ENCODE measurements at regions not wholly inside any gene's neighbourhood (a gene's known extent, or its start where the extent isn't known, plus 50 kb on each side); places are given as distances from the start of the nearest gene placed in this dataset.

DNA sequence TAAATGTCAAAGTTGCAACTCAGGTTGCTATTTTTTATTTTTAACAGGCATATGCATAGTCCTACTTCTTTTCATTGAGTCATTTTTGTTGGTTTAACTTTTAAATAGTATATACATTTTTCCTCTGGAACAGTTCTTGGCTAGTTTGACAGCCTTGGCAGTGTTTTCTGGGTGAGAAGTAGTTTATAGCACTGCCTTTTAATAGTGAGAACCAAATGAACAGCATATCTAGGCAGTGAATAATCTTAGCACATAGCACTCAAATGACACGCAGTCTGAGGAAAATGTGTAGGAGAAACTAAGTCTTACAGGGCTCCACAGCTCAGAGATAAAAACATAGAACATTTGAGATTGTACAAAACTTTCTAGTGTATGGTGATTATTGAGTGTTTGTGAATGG lies 265.5 kb upstream of the POT1 start (continued):
- TF ChIP-seq, protein P1, sequence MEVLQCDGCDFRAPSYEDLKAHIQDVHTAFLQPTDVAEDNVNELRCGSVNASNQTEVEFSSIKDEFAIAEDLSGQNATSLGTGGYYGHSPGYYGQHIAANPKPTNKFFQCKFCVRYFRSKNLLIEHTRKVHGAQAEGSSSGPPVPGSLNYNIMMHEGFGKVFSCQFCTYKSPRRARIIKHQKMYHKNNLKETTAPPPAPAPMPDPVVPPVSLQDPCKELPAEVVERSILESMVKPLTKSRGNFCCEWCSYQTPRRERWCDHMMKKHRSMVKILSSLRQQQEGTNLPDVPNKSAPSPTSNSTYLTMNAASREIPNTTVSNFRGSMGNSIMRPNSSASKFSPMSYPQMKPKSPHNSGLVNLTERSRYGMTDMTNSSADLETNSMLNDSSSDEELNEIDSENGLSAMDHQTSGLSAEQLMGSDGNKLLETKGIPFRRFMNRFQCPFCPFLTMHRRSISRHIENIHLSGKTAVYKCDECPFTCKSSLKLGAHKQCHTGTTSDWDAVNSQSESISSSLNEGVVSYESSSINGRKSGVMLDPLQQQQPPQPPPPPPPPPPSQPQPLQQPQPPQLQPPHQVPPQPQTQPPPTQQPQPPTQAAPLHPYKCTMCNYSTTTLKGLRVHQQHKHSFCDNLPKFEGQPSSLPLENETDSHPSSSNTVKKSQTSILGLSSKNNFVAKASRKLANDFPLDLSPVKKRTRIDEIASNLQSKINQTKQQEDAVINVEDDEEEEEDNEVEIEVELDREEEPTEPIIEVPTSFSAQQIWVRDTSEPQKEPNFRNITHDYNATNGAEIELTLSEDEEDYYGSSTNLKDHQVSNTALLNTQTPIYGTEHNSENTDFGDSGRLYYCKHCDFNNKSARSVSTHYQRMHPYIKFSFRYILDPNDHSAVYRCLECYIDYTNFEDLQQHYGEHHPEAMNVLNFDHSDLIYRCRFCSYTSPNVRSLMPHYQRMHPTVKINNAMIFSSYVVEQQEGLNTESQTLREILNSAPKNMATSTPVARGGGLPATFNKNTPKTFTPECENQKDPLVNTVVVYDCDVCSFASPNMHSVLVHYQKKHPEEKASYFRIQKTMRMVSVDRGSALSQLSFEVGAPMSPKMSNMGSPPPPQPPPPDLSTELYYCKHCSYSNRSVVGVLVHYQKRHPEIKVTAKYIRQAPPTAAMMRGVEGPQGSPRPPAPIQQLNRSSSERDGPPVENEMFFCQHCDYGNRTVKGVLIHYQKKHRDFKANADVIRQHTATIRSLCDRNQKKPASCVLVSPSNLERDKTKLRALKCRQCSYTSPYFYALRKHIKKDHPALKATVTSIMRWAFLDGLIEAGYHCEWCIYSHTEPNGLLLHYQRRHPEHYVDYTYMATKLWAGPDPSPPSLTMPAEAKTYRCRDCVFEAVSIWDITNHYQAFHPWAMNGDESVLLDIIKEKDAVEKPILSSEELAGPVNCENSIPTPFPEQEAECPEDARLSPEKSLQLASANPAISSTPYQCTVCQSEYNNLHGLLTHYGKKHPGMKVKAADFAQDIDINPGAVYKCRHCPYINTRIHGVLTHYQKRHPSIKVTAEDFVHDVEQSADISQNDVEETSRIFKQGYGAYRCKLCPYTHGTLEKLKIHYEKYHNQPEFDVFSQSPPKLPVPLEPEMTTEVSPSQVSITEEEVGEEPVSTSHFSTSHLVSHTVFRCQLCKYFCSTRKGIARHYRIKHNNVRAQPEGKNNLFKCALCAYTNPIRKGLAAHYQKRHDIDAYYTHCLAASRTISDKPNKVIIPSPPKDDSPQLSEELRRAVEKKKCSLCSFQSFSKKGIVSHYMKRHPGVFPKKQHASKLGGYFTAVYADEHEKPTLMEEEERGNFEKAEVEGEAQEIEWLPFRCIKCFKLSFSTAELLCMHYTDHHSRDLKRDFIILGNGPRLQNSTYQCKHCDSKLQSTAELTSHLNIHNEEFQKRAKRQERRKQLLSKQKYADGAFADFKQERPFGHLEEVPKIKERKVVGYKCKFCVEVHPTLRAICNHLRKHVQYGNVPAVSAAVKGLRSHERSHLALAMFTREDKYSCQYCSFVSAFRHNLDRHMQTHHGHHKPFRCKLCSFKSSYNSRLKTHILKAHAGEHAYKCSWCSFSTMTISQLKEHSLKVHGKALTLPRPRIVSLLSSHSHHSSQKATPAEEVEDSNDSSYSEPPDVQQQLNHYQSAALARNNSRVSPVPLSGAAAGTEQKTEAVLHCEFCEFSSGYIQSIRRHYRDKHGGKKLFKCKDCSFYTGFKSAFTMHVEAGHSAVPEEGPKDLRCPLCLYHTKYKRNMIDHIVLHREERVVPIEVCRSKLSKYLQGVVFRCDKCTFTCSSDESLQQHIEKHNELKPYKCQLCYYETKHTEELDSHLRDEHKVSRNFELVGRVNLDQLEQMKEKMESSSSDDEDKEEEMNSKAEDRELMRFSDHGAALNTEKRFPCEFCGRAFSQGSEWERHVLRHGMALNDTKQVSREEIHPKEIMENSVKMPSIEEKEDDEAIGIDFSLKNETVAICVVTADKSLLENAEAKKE (CRISPR knock-in tag; IDR thresholded peaks at IDR 0.05), result no peak
- TF ChIP-seq POLR2AphosphoS5 (IDR thresholded peaks at IDR 0.05; ENCODE audit: low read depth) (no peak), ZNF114 (CRISPR knock-in tag; IDR thresholded peaks at IDR 0.05) (no peak), STAT1 (IDR thresholded peaks at IDR 0.05; ENCODE audit: unreplicated experiment) (no peak), ZNF331 (CRISPR knock-in tag; IDR thresholded peaks at IDR 0.05; ENCODE audit: low read depth) (no peak)

DNA sequence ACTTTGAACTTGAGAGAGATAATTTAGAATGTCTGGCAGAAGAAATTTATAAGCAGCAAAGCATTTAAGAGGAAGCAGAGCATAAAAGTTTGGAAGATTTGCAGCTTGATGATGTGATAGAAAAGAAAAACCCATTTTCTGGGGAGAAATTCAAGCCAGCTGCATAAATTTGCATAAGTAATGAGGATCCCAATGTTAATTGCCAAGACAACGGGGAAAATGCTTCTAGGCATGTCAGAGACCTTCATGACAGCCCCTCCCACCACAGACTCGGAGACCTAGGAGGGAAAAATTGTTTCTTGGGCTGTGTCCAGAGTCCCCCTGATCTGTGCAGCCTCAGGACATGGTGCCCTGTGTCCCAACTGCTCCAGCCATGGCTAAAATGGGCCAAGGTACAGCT lies 263.6 kb upstream of the POT1 start:
- no peaks in the 10 kb centered on the region for H3K27me3 ChIP-seq (ENCODE audit: insufficient read depth)
- H3K9me2 ChIP-seq (ENCODE audit: insufficient read depth), result no peaks in the 10 kb centered on the region
- Mint-ChIP-seq H3K27me3 (ENCODE audit: insufficient read depth, low read depth, poor library complexity) (peaks cover 2% of the 10 kb centered on the region), H3K4me1 (peaks cover 9% of the 10 kb centered on the region; the same call in 2 of the 3 replicates), H3K36me3 (ENCODE audit: low read depth) (peaks cover 8% of the 10 kb centered on the region), H3K27ac (no peak overlapping the region), H3K4me3 (no peak overlapping the region), H3K9me3 (peaks cover 15% of the 10 kb centered on the region)
- no peaks in the 10 kb centered on the region; the same call in 1 of the 2 replicates for H3K36me3 ChIP-seq (ENCODE audit: insufficient read depth)
- no peak overlapping the region for H3K4me2 ChIP-seq
- no peaks in the 10 kb centered on the region for H4K20me1 ChIP-seq (replicated peaks; ENCODE audit: insufficient read depth)
- no peaks in the 10 kb centered on the region for H3F3A ChIP-seq (replicated peaks; ENCODE audit: low read depth)
- TF ChIP-seq EZH2 (IDR thresholded peaks at IDR 0.05; ENCODE audit: low read depth, unreplicated experiment), result no peak
- TF ChIP-seq STAT1 (IDR thresholded peaks at IDR 0.05; ENCODE audit: unreplicated experiment), result no peak
- TF ChIP-seq ZNF114 (CRISPR knock-in tag; IDR thresholded peaks at IDR 0.05), result no peak
- H2AFZ ChIP-seq, result no peak overlapping the region
- no peaks in the 10 kb centered on the region for H3K79me2 ChIP-seq (replicated peaks; ENCODE audit: insufficient read depth)
- no peak for DNase-seq (ENCODE audit: low spot score)
- no peak for ATAC-seq
- no peak overlapping the region for H3K4me3 ChIP-seq
- no peak overlapping the region for H3K27ac ChIP-seq (ENCODE audit: low read depth)
- peaks cover 13% of the 10 kb centered on the region for H3K4me1 ChIP-seq (ENCODE audit: insufficient read depth)

All from GM23338 (cell line).